Germinal center (tissue), 1 donor: ENCODE measurements at regions not wholly inside any gene's neighbourhood (a gene's known extent, or its start where the extent isn't known, plus 50 kb on each side); places are given as distances from the start of the nearest gene placed in this dataset.

Experiments
- DNase-seq: peaks from one replicate; pipeline ENCODE4 v3.0.0; 2012; ENCODE audit warnings: mixed read lengths, low spot score

DNA sequence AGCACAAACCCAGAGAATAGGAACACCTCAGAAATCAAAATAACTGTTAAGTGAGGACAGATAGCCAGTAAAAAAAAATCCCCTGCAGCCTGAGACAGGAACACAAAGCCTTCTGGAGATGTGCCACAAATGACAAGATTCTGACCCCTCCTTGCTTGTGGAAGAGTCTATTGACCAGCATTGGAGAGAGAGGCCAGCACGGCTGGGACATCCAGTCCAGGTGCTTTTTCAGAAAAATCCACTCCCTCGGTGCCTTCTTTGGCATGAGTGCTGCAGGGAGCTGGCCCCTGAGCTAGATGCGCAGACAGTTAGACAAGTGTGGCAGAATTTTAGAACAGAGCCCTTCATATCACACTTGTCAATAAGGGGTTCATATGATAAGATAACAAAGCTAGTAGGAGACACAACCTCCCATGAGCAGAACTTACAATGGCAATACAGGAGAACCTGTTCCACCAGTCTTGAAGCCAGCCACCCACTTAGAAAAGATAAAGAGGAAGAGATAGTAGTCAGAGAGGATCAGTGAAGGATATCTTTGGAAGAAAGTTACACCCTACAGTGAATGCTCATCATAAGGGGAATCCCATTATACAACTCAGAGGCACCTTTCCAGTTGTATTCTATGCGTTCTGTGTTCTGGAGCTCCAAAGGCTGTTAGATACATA, 298.4 kb downstream of the TLE1 start:
- DNase-seq, result no peak

- no peak for DNase-seq
Observed at GRCh38 chr9:81389569-81389993, 299.8 kb downstream of the TLE1 start.

- DNase-seq, result no peak
Observed at GRCh38 chr9:81388831-81389230, 300.5 kb downstream of the TLE1 start.

DNA sequence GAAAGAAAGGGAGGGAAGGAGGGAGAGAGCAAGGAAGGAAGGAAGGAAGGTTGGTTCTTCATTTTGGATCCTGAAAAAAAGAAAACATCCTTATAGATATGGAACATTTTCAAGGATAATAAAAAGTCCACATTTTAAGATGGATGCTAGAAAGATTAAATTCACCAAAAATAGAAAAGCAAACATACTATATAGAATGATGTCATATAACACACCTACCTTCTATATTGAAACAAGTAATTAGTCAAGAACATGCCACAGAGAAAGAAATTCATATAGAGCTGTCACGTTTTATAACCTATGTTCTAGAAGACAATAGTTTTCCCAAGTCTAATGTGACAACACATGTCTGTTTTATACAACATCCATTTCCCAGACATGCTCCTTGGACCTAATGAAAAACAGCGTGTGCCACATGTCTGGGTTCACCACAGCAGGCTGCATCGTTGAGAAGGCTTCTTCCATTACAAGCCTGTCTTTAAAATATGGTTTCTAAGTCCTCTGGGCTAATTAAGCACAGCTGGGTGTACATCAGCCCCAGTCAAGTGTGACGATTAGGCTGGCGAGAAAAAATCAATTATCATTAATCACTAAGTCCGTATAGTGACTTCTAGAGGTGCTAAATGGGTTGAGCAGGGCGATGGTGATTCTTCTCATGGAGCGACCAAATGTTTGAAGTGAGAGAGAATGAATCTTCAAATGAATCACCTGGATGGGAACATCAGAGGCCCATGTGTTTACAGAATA, 301.8 kb downstream of the TLE1 start:
- no peak for DNase-seq

- DNase-seq, result no peak
Observed at GRCh38 chr9:81384911-81385310, 304.4 kb downstream of the TLE1 start.

DNA sequence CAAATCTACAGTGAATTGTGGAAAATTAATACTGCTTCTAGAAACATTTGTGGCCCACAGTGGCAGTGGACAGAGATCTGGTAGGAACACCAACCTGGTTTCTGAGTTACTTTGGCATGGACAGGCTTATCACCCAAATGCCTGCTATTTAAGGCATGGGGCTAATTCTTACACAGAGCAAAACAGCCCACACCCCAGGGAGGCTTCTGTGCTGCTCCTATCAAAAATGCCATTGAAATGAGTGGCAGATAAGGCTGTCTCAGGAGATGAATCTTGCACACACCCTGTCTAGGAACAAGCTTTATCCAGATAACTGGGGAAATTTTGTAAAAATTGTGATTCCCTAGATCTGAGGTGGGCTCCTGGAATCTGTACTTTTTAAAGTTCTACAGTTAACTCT, 307.1 kb downstream of the TLE1 start:
- no peak for DNase-seq

- DNase-seq, result no peak
Observed at GRCh38 chr9:81381694-81382093, 307.7 kb downstream of the TLE1 start.

DNA sequence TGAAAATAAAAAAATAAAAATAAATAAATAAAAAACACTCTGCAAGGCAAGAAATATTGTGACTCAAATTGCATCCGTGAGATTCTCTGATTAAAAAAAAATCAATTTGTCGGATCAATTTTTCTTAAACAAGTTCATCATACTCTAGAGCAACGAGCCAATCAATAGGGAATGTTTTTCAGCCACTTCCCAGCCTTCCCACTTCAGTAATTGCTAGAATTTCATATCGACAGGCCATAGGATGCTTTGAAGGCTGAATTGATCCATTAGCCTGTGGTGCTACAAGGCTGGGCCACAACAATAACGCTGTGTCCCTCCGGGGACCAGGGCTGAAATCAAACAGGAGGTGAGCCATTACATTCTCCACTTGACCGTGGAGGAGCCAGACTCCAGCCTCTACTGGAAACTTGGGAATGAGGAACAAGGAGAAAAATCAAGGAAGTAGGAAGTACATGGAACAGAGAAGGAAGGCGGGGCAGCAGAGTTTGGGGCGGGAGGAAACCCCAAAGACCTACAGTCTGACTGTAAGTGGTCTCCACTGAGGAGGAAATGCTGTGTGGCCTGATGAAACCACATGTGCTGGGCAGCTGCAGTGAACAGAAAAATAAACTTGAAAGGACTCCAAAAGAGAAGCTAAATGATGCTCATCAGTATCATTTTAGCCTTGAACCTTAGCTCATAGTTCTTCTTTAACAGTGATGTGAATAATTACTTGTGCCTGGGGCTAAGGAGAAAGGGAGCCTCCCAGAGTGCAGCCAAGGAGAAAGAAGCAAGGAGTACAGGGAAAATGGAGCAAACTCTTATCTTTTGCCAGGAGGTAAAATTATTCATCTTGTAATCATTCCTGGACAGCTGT, 308.6 kb downstream of the TLE1 start:
- no peak for DNase-seq

DNA sequence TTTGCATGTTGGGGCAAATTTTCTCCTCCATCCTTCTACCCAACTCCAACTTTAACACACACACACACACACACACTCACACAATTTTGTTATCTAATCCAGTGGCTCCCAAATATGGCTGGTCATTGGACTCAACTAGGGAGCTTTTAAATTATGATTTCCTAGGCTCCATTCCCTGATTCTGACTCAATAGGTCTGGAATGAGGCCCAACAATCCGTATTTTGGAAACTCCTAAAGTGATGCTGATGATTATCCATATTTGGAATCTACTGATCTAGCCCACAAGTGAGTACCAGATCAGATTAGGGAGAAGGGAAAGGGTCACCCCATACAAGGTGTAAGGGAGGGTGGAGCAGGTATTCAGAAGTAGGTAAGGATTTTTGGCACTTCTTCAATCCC, 309.7 kb downstream of the TLE1 start:
- DNase-seq, result no peak

GRCh38 chr9:81377921-81378320, 311.4 kb downstream of the TLE1 start:
- DNase-seq, result no peak

DNA sequence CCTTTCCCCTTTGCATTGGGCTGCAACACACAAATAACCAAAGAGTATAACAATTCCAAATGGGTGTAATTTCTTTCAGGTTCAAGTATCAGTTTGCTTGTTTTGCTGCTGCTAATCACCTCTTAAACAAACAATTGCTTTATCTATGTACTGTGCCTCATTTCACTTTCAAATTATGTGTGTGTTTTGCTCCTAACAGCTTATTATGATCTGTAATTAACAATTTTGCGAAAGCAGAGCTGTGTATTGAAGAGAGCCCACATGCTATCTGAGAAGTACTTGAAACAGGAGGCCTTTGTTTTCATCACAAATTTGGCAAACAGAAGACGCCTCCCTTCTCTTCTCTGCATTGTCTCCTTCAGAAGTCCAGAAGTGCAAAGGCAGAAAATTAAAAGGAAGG, 312.0 kb downstream of the TLE1 start:
- DNase-seq, result no peak

- DNase-seq, result no peak
Observed at GRCh38 chr9:81375187-81376100, 313.9 kb downstream of the TLE1 start.

GRCh38 chr9:81374459-81375186, 314.7 kb downstream of the TLE1 start:
- no peak for DNase-seq

DNA sequence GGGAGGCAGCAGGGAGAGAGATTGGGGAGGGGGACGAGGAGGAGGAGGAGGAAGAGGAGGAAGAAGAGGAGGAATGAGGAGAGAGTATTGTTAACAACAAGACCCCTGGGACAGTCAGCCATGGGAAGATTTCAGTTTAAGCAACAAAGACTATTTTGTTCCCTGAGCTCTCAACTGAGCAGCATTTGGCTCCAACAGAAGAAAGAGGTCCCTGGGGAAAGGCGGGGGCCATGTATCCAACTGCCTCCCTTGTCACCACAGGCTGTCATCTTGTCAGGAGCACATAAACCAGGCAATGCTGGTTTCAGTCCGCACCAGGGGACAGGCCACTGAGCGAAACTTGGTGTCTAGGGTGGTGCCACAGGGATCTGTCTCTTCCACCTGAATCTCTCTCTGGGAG, 316.1 kb downstream of the TLE1 start:
- DNase-seq, result no peak

DNA sequence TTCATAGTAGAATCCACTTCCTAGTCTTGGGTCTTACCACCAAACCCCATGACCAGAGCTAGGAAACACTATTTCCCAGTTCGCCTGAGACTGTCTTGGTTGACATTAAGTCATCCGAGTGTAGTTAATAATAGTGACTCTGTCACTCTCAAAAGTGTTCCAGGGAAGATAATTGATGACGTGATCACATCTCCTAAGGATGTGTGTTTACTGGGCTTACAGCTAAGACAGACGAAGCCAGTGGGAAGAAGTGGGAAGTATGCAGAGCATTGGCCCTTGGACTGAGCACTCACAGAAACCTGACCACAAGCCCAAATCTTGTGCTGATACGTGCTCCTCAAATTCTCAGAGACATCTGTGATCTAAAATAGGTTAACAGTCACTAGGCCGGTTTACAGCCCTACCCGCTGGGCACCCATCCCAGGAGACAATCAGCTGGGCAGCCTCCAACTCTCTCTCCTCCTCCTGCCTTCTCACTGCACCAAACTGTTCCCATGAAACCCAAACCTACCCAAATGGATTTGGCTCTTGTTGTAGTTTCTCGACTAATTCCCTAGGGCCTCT, 316.6 kb downstream of the TLE1 start:
- DNase-seq, result no peak

DNA sequence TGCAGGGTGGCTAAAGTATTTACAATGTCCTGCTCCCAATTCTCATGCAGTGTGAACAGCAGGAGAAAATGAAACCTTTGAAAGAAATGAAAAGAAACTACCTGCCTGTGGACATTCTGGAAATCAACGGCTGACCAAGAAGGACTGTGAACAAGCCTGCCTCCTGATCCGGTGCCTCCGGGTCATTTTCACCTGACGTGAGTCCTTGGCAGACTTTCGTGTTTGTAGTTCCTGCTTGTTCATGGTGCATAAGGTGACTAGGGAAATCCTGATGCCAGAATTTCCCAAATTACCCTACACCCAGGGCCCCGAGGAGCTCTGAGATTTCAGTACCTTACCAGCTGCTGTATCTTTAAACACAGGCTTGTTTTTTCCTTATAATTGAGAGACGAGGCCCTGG, 317.5 kb downstream of the TLE1 start:
- DNase-seq, result no peak

DNA sequence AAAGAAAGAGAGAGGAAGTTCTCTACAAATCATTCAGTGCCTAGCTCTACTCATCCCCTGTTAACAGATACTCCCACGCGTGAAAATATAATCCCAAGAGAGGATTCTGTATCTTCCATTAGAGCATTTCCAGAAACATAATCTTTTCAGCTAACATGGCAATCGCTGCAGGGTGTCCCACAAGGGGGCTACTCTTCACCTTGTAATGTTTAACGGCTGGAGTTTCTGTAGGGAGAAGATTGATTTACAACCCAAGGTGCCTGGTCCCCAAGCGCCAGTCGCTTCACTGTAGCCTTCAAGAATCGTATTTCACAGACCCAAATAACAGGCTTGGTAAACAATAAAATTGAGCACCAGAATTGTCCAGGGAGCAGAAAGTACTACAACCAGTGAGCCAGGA, 318.7 kb downstream of the TLE1 start:
- DNase-seq, result no peak

DNA sequence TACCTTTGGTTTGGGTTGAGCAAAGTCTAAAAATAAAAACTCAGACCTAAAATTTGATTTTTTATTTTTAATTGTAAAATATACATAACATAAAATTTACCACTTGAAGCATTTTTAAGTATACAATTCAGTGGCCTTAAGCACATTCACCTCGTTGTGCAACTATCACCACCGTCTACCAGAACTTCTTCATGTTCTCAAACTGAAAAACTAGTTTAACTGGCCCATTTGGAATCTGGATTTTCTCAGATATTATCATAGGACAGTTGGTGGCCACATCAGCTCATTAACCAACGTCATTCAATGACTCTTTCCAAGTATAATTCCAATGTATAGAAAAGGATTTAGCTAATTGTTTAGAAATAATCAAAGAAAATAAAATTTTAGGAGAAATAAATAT, 319.3 kb downstream of the TLE1 start:
- DNase-seq, result no peak

DNA sequence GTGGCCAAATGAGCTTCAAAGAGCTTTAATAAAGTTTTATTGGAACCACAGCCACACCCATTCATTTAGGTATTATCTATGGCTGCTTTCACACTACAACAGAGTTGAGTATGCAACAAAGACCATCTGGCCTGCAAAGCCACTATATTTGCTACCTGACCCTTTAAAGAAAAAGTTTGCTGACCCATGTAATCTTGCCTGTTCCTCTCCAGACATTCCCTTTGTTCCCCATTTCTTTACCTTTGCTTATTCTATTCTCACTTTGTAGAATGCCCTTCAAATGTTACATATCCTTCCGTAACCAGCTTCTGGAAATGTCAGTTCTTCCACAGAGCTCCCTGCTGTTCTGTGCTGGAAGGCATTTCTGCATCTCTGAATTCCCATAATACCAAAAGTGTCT, 320.2 kb downstream of the TLE1 start:
- DNase-seq, result no peak

GRCh38 chr9:81363916-81364480, 325.3 kb downstream of the TLE1 start:
- DNase-seq, result no peak

- no peak for DNase-seq
Observed at GRCh38 chr9:81361296-81361695, 328.1 kb downstream of the TLE1 start.
